Neural progenitor cell (in vitro differentiated cells): ENCODE measurements at regions not wholly inside any gene's neighbourhood (a gene's known extent, or its start where the extent isn't known, plus 50 kb on each side); places are given as distances from the start of the nearest gene placed in this dataset.

ENCODE experiments used
- DNase-seq: peaks from one replicate; pipeline ENCODE4 v3.0.0-alpha.2; 2016; ENCODE audit warnings: low spot score
- H2AFZ ChIP-seq: fragments of 200-600 bp; sonication (generic); replicated peaks from 2 replicates; pipeline ENCODE4 v1.6.1; 2016; ENCODE audit warnings: antibody characterized with exemption
- H3F3A ChIP-seq: fragments of 200-600 bp; sonication (generic); 2 replicates; pipeline ENCODE4 v1.6.1; 2016; ENCODE audit warnings: antibody characterized with exemption, low read depth
- H3K27ac ChIP-seq: fragments of 200-600 bp; sonication (generic); 2 replicates; pipeline ENCODE4 v1.5.1; 2016; ENCODE audit warnings: mild to moderate bottlenecking
- H3K27me3 ChIP-seq: fragments of 200-600 bp; sonication (generic); 2 replicates; pipeline ENCODE4 v1.6.1; 2016; ENCODE audit warnings: mild to moderate bottlenecking, moderate library complexity
- H3K36me3 ChIP-seq: fragments of 200-600 bp; sonication (generic); 2 replicates; pipeline ENCODE4 v1.5.1; 2016
- H3K4me1 ChIP-seq: fragments of 200-600 bp; sonication (generic); 2 replicates; pipeline ENCODE4 v1.6.1; 2016; ENCODE audit warnings: mixed run types
- H3K4me2 ChIP-seq: fragments of 200-600 bp; sonication (generic); 2 replicates; pipeline ENCODE4 v1.6.1; 2016
- H3K4me3 ChIP-seq: fragments of 200-600 bp; sonication (generic); 2 replicates; pipeline ENCODE4 v1.5.1; 2016
- H3K79me2 ChIP-seq: fragments of 200-600 bp; sonication (generic); 2 replicates; pipeline ENCODE4 v1.6.1; 2016; ENCODE audit warnings: low read depth
- H3K9ac ChIP-seq: fragments of 200-600 bp; sonication (generic); 2 replicates; pipeline ENCODE4 v1.6.1; 2016
- H3K9me3 ChIP-seq: fragments of 200-600 bp; sonication (generic); 2 replicates; pipeline ENCODE4 v1.5.1; 2016; ENCODE audit warnings: low read depth
- H4K20me1 ChIP-seq: fragments of 200-600 bp; sonication (generic); 2 replicates; pipeline ENCODE4 v1.6.1; 2016; ENCODE audit warnings: low read depth
- H3K27ac Mint-ChIP-seq: 3 replicates; pipeline ENCODE4 v1.8.0; 2021; ENCODE audit warnings: mixed read lengths
- H3K27me3 Mint-ChIP-seq: 2 replicates; pipeline ENCODE4 v1.8.0; 2022; ENCODE audit warnings: low read depth, mild to moderate bottlenecking, inconsistent platforms, moderate library complexity, mixed read lengths; ENCODE audit not compliant: insufficient read depth
- H3K36me3 Mint-ChIP-seq: 3 replicates; pipeline ENCODE4 v1.8.0; 2021; ENCODE audit warnings: mixed read lengths
- H3K4me1 Mint-ChIP-seq: 3 replicates; pipeline ENCODE4 v1.8.0; 2021; ENCODE audit warnings: mixed read lengths
- H3K4me3 Mint-ChIP-seq: 3 replicates; pipeline ENCODE4 v1.8.0; 2021; ENCODE audit warnings: mild to moderate bottlenecking, moderate library complexity, mixed read lengths
- H3K9me3 Mint-ChIP-seq: 3 replicates; pipeline ENCODE4 v1.8.0; 2020; ENCODE audit warnings: mixed read lengths
- EZH2 ChIP-seq: fragments of 200-600 bp; sonication (generic); IDR thresholded peaks from 2 replicates; pipeline ENCODE4 v1.6.1; 2017; ENCODE audit warnings: antibody characterized with exemption, mild to moderate bottlenecking, moderate library complexity
- EZH2phosphoT487 ChIP-seq: fragments of 200-600 bp; sonication (generic); IDR thresholded peaks from 2 replicates; pipeline ENCODE4 v1.6.1; 2017; ENCODE audit warnings: antibody characterized with exemption
- TF ChIP-seq, protein P1 (sequence below): fragments of 200-600 bp; sonication (generic); IDR thresholded peaks from 2 replicates; pipeline ENCODE4 v1.5.1; 2017; ENCODE audit warnings: antibody characterized with exemption, mild to moderate bottlenecking

DNA sequence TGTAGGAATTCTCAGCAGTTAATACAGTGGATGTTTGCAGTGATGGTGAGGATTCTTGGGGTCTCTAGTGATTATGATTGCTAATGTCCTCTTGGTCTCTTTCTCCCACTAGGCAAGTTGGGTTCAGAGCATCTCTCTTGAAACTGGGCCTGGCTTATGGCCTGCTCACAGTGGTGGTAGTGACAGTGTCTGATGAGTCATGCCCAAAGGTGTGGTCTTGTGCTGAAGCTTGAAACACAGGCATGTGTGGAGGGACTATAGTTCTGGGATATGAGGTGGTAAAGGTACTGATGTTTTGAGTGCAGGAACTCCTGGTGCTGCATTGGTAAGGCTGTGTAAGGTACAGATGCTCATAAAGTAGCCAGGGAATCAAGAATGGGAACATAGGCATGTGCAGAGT, 231.1 kb downstream of the FAM170A start:
- H3K36me3 ChIP-seq, result no peaks in the 10 kb centered on the region
- H2AFZ ChIP-seq, result no peak overlapping the region

DNA sequence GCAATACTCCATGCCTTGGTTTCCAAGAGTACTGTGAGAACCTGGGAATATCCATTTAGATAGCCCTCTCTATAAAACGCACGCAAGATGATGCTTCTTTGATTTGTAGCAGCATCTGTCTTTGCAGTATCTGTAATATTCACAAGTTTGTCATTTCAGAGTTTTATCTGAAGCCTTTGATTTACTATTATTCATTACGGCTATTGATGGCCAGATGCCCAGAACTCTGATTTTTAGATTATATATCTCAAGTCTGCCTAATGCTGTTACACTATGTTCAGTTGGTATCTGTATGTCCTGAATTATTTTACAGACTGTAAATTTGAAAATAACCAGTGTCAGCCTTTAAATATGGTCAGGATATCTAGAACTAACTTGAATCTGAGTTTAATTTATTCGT, 233.3 kb downstream of the FAM170A start:
- H2AFZ ChIP-seq, result no peak overlapping the region

More for the DNA sequence above, 231.1 kb downstream of the FAM170A start:
- Histone ChIP-seq H3K27me3 (no peaks in the 10 kb centered on the region), H3K79me2 (no peaks in the 10 kb centered on the region), H3K9ac (no peak overlapping the region), H3K27ac (no peak overlapping the region), H3K4me1 (no peaks in the 10 kb centered on the region), H4K20me1 (no peaks in the 10 kb centered on the region), H3K9me3 (no peaks in the 10 kb centered on the region), H3F3A (no peaks in the 10 kb centered on the region), H3K4me3 (no peak overlapping the region), H3K4me2 (no peak overlapping the region)
- no peaks in the 10 kb centered on the region for H3K27me3 Mint-ChIP-seq
- no peaks in the 10 kb centered on the region for H3K4me1 Mint-ChIP-seq
- TF ChIP-seq EZH2 (no peak), EZH2phosphoT487 (no peak)
- TF ChIP-seq, protein P1, sequence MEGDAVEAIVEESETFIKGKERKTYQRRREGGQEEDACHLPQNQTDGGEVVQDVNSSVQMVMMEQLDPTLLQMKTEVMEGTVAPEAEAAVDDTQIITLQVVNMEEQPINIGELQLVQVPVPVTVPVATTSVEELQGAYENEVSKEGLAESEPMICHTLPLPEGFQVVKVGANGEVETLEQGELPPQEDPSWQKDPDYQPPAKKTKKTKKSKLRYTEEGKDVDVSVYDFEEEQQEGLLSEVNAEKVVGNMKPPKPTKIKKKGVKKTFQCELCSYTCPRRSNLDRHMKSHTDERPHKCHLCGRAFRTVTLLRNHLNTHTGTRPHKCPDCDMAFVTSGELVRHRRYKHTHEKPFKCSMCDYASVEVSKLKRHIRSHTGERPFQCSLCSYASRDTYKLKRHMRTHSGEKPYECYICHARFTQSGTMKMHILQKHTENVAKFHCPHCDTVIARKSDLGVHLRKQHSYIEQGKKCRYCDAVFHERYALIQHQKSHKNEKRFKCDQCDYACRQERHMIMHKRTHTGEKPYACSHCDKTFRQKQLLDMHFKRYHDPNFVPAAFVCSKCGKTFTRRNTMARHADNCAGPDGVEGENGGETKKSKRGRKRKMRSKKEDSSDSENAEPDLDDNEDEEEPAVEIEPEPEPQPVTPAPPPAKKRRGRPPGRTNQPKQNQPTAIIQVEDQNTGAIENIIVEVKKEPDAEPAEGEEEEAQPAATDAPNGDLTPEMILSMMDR, result no peak
- no peak overlapping the region for H3K27ac Mint-ChIP-seq
- H3K4me3 Mint-ChIP-seq, result no peak overlapping the region
- DNase-seq, result no peak
- no peaks in the 10 kb centered on the region for H3K9me3 Mint-ChIP-seq
- no peaks in the 10 kb centered on the region for H3K36me3 Mint-ChIP-seq

DNA sequence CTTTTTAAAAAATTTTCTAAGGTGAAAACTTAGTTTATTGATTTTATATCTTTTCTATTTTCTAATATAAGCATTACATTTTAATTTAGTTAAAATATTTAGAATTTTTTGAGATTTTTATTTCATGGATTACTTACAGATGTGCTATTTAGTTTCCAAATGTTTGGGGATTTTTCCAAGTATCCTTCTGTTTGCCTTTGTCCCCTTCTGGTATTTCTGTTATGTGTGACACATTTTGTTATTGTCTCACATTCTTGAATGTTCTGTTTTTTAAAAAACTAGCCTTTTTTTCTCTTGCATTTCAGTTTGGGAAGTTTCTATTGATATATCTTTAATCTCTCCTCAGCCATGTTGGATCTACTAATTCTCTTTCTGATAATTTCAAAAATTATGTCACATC, 234.9 kb downstream of the FAM170A start:
- Histone ChIP-seq H3F3A (no peaks in the 10 kb centered on the region), H3K27me3 (no peaks in the 10 kb centered on the region), H3K9ac (no peak overlapping the region), H3K79me2 (no peaks in the 10 kb centered on the region), H2AFZ (no peak overlapping the region), H3K36me3 (no peaks in the 10 kb centered on the region), H3K9me3 (no peaks in the 10 kb centered on the region), H3K4me2 (no peak overlapping the region), H3K27ac (no peak overlapping the region), H3K4me3 (no peak overlapping the region), H3K4me1 (no peaks in the 10 kb centered on the region), H4K20me1 (no peaks in the 10 kb centered on the region)
- TF ChIP-seq, protein P1, result no peak
- TF ChIP-seq EZH2phosphoT487 (no peak), EZH2 (no peak)
- H3K4me1 Mint-ChIP-seq, result no peaks in the 10 kb centered on the region
- H3K9me3 Mint-ChIP-seq, result no peaks in the 10 kb centered on the region
- H3K4me3 Mint-ChIP-seq, result no peak overlapping the region
- H3K27ac Mint-ChIP-seq, result no peak overlapping the region
- no peaks in the 10 kb centered on the region for H3K36me3 Mint-ChIP-seq
- DNase-seq, result no peak
- H3K27me3 Mint-ChIP-seq, result no peaks in the 10 kb centered on the region

More for the DNA sequence above, 233.3 kb downstream of the FAM170A start:
- no peaks in the 10 kb centered on the region for H3F3A ChIP-seq
- no peaks in the 10 kb centered on the region for H3K36me3 ChIP-seq
- no peaks in the 10 kb centered on the region for H3K9me3 ChIP-seq
- H3K4me2 ChIP-seq, result no peak overlapping the region
- H3K4me3 ChIP-seq, result no peak overlapping the region
- TF ChIP-seq, protein P1, result no peak
- TF ChIP-seq EZH2phosphoT487 (no peak), EZH2 (no peak)
- H3K9ac ChIP-seq, result no peak overlapping the region
- Mint-ChIP-seq H3K9me3 (no peaks in the 10 kb centered on the region), H3K27ac (no peak overlapping the region), H3K36me3 (no peaks in the 10 kb centered on the region), H3K4me3 (no peak overlapping the region), H3K4me1 (no peaks in the 10 kb centered on the region), H3K27me3 (no peaks in the 10 kb centered on the region)
- H3K27me3 ChIP-seq, result no peaks in the 10 kb centered on the region
- H3K4me1 ChIP-seq, result no peaks in the 10 kb centered on the region
- DNase-seq, result no peak
- no peaks in the 10 kb centered on the region for H3K79me2 ChIP-seq
- no peaks in the 10 kb centered on the region for H4K20me1 ChIP-seq
- H3K27ac ChIP-seq, result no peak overlapping the region
